Activated naive CD8-positive, alpha-beta T cell (primary cell): ENCODE measurements at regions not wholly inside any gene's neighbourhood (a gene's known extent, or its start where the extent isn't known, plus 50 kb on each side); places are given as distances from the start of the nearest gene placed in this dataset.

Experiments
- H3K27ac Mint-ChIP-seq: one replicate; pipeline ENCODE4 v1.8.0; 2021; ENCODE audit warnings: mixed read lengths
- H3K27me3 Mint-ChIP-seq: one replicate; pipeline ENCODE4 v1.8.0; 2021; ENCODE audit warnings: mixed read lengths
- H3K36me3 Mint-ChIP-seq: one replicate; pipeline ENCODE4 v1.8.0; 2021; ENCODE audit warnings: mixed read lengths
- H3K4me1 Mint-ChIP-seq: one replicate; pipeline ENCODE4 v1.8.0; 2021; ENCODE audit warnings: low read depth, mixed read lengths
- H3K4me3 Mint-ChIP-seq: one replicate; pipeline ENCODE4 v1.8.0; 2021; ENCODE audit warnings: mild to moderate bottlenecking, mixed read lengths
- H3K9me3 Mint-ChIP-seq: one replicate; pipeline ENCODE4 v1.8.0; 2021; ENCODE audit warnings: low read depth, mixed read lengths

DNA sequence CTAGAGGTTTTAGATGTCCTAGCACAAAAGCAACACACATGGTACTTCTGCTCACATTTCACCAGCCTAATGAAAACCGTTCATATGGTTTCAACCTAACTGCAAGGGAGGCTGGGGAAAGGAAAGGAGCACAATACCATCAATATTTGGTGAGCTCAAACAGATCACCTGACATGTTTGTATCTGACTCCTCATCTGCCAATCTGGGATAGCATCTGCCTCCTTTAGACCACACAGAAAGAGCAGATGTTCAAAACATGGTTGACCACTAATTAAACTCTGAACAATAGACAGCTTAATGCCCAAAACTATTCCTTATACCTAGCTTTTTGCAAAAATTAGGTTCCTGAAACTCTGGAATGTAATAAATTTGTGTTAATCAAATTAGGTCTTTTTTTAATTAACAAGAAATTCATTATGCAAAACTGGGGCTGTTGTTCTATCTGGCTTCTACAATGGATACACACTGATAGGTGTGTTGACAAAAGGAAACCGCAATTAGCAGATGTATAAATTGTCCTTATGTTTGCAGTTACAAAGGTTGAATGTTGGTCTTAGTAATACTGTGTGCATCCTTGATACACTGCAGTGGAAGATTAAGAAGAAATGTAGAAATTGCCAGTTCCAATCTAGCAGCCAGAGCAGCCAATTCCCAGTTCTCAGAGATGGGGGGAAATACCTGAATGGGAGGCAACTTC lies 89.3 kb downstream of the DUSP6 start:
- Mint-ChIP-seq H3K4me3 (no peak overlapping the region), H3K27me3 (no peaks in the 10 kb centered on the region), H3K27ac (no peak overlapping the region), H3K4me1 (peaks cover 8% of the 10 kb centered on the region), H3K36me3 (no peaks in the 10 kb centered on the region), H3K9me3 (peaks cover 4% of the 10 kb centered on the region)

GRCh38 chr12:89261982-89262381 lies 90.3 kb downstream of the DUSP6 start:
- H3K27ac Mint-ChIP-seq = no peak overlapping the region
- peaks cover 8% of the 10 kb centered on the region for H3K4me1 Mint-ChIP-seq
- H3K9me3 Mint-ChIP-seq = peaks cover 7% of the 10 kb centered on the region
- H3K36me3 Mint-ChIP-seq = no peaks in the 10 kb centered on the region
- H3K27me3 Mint-ChIP-seq = no peaks in the 10 kb centered on the region
- no peak overlapping the region for H3K4me3 Mint-ChIP-seq

- Mint-ChIP-seq H3K27me3 (no peaks in the 10 kb centered on the region), H3K4me3 (no peak overlapping the region), H3K36me3 (no peaks in the 10 kb centered on the region)
Observed at GRCh38 chr12:89260841-89261637, 91.3 kb downstream of the DUSP6 start.

DNA sequence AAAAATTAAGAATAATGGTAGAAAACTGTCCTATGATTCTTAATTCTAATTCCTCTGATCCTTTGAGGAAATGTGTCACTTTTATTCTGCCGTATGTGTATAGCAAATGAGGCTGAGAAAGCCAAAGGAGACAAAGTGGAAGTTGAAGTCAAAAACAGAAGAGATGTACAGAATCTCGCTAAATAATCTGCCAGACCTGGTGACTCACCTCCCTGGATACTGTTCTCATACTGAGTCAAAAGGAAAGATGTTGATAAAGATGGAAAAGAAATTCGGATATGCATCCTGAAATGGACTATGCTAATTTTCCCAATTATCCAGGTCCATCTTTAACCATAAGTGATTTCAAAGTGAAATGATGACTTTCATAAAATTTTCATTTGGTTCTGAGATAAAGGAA lies 92.5 kb downstream of the DUSP6 start:
- H3K9me3 Mint-ChIP-seq = peaks cover 9% of the 10 kb centered on the region
- no peak overlapping the region for H3K4me3 Mint-ChIP-seq
- peaks cover 3% of the 10 kb centered on the region for H3K4me1 Mint-ChIP-seq
- H3K36me3 Mint-ChIP-seq = no peaks in the 10 kb centered on the region
- no peaks in the 10 kb centered on the region for H3K27me3 Mint-ChIP-seq
- no peak overlapping the region for H3K27ac Mint-ChIP-seq

More at GRCh38 chr12:89260841-89261637, 91.3 kb downstream of the DUSP6 start:
- Mint-ChIP-seq H3K9me3 (peaks cover 7% of the 10 kb centered on the region), H3K27ac (no peak overlapping the region), H3K4me1 (peaks cover 8% of the 10 kb centered on the region)

DNA sequence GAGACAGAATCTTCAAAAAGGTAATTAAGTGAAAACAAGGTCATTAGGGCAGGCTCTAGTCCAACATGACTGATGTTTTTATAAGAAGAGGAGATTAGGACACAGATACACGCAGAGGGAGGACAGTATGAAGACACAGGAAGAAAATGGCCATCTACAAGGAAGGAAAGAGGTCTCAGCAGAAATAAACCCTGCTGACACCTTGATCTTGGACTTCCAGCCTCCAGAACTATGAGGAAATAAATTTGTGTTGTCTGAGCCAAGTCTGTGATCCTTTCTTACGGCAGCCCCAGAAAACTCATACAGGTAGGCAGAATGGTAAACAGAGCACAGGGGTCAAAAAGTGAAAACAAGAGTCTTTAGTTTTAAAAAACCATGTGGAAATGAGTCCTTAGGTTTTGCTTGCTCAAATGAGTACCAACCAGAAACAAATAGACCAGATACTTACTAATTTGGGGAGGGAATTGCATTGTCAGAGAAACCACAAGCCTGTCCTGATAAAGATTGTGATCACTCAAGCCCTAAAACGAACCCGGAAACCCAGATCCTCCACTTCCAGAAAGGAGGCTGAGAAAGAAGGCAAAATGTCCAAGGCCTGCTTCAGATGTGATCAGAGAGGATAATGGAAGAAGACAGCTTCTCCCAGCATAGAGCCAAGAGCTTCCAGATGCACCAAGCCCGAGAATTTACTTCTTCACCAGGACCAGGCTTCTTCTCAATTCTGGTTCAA lies 93.9 kb downstream of the DUSP6 start:
- H3K27ac Mint-ChIP-seq = no peak overlapping the region
- peaks cover 4% of the 10 kb centered on the region for H3K36me3 Mint-ChIP-seq
- H3K27me3 Mint-ChIP-seq = no peaks in the 10 kb centered on the region
- peaks cover 5% of the 10 kb centered on the region for H3K4me1 Mint-ChIP-seq
- H3K9me3 Mint-ChIP-seq = peaks cover 13% of the 10 kb centered on the region
- no peak overlapping the region for H3K4me3 Mint-ChIP-seq

DNA sequence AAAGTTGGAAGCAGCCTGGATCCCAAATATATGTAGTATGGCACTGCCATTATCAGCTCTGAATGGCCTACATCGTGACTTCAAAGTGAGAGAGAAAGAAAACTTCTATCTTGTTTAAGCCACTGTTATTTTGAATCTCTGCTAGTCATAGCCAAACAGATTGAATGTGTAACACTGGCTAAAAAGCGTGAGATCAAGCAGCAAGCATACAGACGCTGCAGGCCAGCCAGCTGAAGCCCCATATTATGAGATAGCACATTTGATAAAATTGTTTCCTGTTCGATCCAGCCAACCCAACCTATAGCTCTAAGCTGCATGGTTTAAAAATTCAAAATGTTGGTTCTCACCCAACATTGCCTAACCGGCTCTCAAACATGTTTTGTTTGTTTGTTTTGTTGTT lies 95.0 kb downstream of the DUSP6 start:
- Mint-ChIP-seq H3K27me3 (no peaks in the 10 kb centered on the region), H3K4me1 (peaks cover 13% of the 10 kb centered on the region), H3K4me3 (no peak overlapping the region), H3K9me3 (peaks cover 13% of the 10 kb centered on the region), H3K36me3 (peaks cover 4% of the 10 kb centered on the region), H3K27ac (no peak overlapping the region)

DNA sequence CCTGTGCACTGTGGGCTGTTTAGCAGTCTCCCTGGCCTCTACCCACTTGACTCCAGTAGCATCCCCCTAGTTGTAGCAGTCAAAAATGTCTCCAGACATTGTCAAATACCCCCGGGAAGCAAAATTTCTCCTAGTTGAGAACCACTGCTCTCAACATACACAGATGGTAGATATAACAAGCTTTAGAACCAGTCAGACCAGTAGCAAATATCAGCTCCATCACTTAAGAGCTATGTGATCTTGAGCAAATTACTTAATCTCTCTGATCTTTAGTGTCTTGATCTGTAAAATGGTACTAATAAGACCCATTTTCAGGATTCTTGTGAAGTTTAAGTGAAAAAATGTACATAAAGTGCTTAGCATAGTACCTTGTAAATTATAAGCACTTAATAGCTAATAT lies 96.2 kb downstream of the DUSP6 start:
- no peaks in the 10 kb centered on the region for H3K27me3 Mint-ChIP-seq
- H3K9me3 Mint-ChIP-seq = peaks cover 13% of the 10 kb centered on the region
- no peak overlapping the region for H3K27ac Mint-ChIP-seq
- H3K4me1 Mint-ChIP-seq = peaks cover 22% of the 10 kb centered on the region
- H3K36me3 Mint-ChIP-seq = peaks cover 4% of the 10 kb centered on the region
- no peak overlapping the region for H3K4me3 Mint-ChIP-seq

DNA sequence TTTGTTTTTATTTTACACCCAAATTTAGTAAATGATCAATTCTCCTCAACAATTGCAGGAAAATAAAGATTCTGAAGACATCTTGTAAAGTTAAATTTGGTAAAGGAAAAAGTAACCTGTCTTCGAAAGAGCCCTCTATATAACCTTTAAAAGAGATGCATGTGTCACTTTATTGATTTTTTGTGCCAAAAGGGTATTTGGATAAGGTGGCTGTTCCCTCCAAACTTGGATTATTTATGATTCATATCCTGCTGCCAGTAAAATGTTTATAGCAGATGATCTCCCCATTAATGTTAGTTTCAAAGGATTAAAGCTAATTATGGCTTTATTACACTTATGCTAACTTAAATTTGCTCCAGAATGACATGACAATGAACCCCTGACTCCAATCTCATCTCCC lies 98.8 kb downstream of the DUSP6 start:
- Mint-ChIP-seq H3K4me3 (no peak overlapping the region), H3K9me3 (peaks cover 13% of the 10 kb centered on the region), H3K27me3 (no peaks in the 10 kb centered on the region), H3K27ac (no peak overlapping the region), H3K4me1 (peaks cover 28% of the 10 kb centered on the region), H3K36me3 (peaks cover 4% of the 10 kb centered on the region)

DNA sequence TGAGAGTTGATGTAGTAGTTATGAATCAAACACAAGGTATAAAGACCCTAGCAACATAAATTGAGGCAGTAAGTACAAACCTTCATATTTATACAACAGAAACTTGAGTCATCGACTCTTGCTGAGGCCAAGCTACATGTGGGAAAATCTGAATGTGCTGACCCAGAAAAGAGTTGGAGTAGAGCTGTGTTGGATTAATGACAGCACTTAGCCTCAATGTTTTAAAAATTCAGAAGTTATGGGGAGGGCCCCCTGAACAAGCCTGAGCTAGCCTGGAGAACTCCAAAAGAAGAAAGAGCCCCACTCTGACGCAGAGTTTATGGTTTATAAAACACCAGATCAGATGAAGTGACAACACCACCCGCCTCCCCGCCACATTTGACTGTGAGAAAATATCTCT lies 100.0 kb downstream of the DUSP6 start:
- H3K27ac Mint-ChIP-seq = no peak overlapping the region
- peaks cover 28% of the 10 kb centered on the region for H3K4me1 Mint-ChIP-seq
- H3K9me3 Mint-ChIP-seq = peaks cover 6% of the 10 kb centered on the region
- H3K36me3 Mint-ChIP-seq = peaks cover 4% of the 10 kb centered on the region
- no peak overlapping the region for H3K4me3 Mint-ChIP-seq
- peaks cover 2% of the 10 kb centered on the region for H3K27me3 Mint-ChIP-seq

GRCh38 chr12:89251342-89252271 lies 100.7 kb downstream of the DUSP6 start:
- no peak overlapping the region for H3K4me3 Mint-ChIP-seq
- H3K36me3 Mint-ChIP-seq = peaks cover 4% of the 10 kb centered on the region
- peaks cover 2% of the 10 kb centered on the region for H3K27me3 Mint-ChIP-seq
- H3K27ac Mint-ChIP-seq = no peak overlapping the region
- H3K4me1 Mint-ChIP-seq = peaks cover 28% of the 10 kb centered on the region
- peaks cover 6% of the 10 kb centered on the region for H3K9me3 Mint-ChIP-seq

- Mint-ChIP-seq H3K27ac (no peak overlapping the region), H3K4me3 (no peak overlapping the region), H3K36me3 (peaks cover 4% of the 10 kb centered on the region), H3K4me1 (peaks cover 36% of the 10 kb centered on the region), H3K27me3 (peaks cover 2% of the 10 kb centered on the region), H3K9me3 (peaks cover 6% of the 10 kb centered on the region)
Observed at GRCh38 chr12:89250636-89251035, 101.7 kb downstream of the DUSP6 start.

DNA sequence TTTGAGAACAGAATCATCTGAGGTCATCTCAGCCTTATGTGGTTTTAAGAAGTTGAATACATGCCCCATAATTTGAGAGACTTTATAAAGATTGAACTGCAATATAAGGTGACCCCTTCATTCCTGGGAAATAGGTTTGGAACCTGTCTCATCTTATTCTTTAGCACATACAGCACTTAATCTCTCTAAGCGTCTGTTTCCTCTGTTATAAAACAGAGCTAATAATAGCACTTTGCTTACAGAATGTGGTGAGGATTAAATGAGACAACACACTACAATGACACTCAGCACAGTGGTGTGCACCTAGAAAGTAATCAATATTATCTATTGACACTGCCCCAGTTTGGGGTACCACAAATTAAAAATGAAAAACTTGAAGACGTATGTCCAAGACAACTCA lies 102.1 kb downstream of the DUSP6 start:
- Mint-ChIP-seq H3K4me1 (peaks cover 41% of the 10 kb centered on the region), H3K27me3 (peaks cover 2% of the 10 kb centered on the region), H3K27ac (no peak overlapping the region), H3K4me3 (no peak overlapping the region), H3K9me3 (peaks cover 6% of the 10 kb centered on the region), H3K36me3 (peaks cover 4% of the 10 kb centered on the region)

- H3K4me3 Mint-ChIP-seq = no peak overlapping the region
- peaks cover 56% of the 10 kb centered on the region for H3K4me1 Mint-ChIP-seq
- H3K27me3 Mint-ChIP-seq = peaks cover 2% of the 10 kb centered on the region
- H3K9me3 Mint-ChIP-seq = no peaks in the 10 kb centered on the region
- no peaks in the 10 kb centered on the region for H3K36me3 Mint-ChIP-seq
- H3K27ac Mint-ChIP-seq = peak overlapping the region; percentile 1
Observed at GRCh38 chr12:89247967-89248366, 104.3 kb downstream of the DUSP6 start.

GRCh38 chr12:89247541-89247942 lies 104.8 kb downstream of the DUSP6 start:
- no peak overlapping the region for H3K4me3 Mint-ChIP-seq
- peaks cover 2% of the 10 kb centered on the region for H3K27me3 Mint-ChIP-seq
- H3K27ac Mint-ChIP-seq = no peak overlapping the region
- H3K36me3 Mint-ChIP-seq = no peaks in the 10 kb centered on the region
- peaks cover 53% of the 10 kb centered on the region for H3K4me1 Mint-ChIP-seq
- no peaks in the 10 kb centered on the region for H3K9me3 Mint-ChIP-seq
